SK-N-SH treated with all-trans-retinoic acid at 6 μM for 48 hours (cell line): ENCODE measurements at regions not wholly inside any gene's neighbourhood (a gene's known extent, or its start where the extent isn't known, plus 50 kb on each side); places are given as distances from the start of the nearest gene placed in this dataset.

Experiments
- ARNTL ChIP-seq: fragments of 450-650 bp; formaldehyde crosslinking; IDR thresholded peaks from 2 replicates; pipeline ENCODE4 v1.5.0; 2020; ENCODE audit warnings: low read depth, mild to moderate bottlenecking, moderate library complexity, borderline replicate concordance
- CSDC2 ChIP-seq: fragments of 250-450 bp; sonication (Bioruptor Pico); IDR thresholded peaks from 2 replicates; pipeline ENCODE4 v1.5.0; 2020; ENCODE audit warnings: mild to moderate bottlenecking, moderate library complexity
- GLIS3 ChIP-seq: fragments of 250-450 bp; sonication (Bioruptor Pico); IDR thresholded peaks from 2 replicates; pipeline ENCODE4 v1.5.0; 2020; ENCODE audit warnings: mild to moderate bottlenecking, moderate library complexity
- ISL1 ChIP-seq: fragments of 250-450 bp; sonication (Bioruptor Pico); IDR thresholded peaks from 2 replicates; pipeline ENCODE4 v2.1.2; 2022; ENCODE audit warnings: mild to moderate bottlenecking, moderate library complexity
- OSR1 ChIP-seq: fragments of 250-450 bp; sonication (Bioruptor Pico); IDR thresholded peaks from 2 replicates; pipeline ENCODE4 v1.8.0; 2022; ENCODE audit warnings: moderate library complexity, mild to moderate bottlenecking, inconsistent platforms
- PATZ1 ChIP-seq: fragments of 250-450 bp; sonication (Bioruptor Pico); IDR thresholded peaks from 2 replicates; pipeline ENCODE4 v1.8.0; 2020; ENCODE audit warnings: mild to moderate bottlenecking, moderate library complexity, borderline replicate concordance
- RARB ChIP-seq: fragments of 250-450 bp; sonication (Bioruptor Pico); IDR thresholded peaks from 2 replicates; pipeline ENCODE4 v1.8.0; 2021; ENCODE audit warnings: mild to moderate bottlenecking, moderate library complexity
- SNAI2 ChIP-seq: fragments of 250-450 bp; sonication (Bioruptor Pico); IDR thresholded peaks from 2 replicates; pipeline ENCODE4 v1.5.0; 2020; ENCODE audit warnings: mild to moderate bottlenecking, moderate library complexity

DNA sequence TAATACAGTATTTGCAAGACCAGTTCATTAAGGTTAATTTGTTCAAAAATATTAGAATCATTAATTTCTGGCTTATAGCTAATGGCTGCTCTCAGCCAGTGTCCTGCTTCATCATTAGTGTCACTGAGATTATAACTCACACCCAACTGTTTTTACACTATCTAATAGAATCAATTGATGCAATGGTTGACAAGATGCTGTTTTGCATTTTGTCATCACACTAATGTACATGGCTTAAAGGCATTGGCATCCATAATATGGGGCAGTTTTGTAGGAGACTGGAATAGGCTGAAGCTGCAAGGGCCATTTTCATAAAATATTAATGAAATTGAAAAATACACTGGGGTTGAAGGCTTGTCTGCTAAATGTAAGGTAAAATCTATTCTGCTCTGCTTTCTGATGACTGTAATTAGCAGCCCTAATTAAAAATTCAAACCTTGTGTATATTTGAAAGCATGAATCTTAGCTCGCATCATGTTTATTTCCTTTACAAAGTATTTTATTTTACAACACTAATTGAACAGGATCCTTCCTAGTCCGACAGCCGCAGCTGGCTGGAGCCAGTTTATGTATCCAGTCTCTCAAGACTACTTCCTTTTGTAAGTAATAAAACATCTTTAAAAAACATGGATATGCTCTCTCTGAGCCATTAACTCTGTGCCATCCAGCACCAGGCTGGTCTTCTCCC lies 296.7 kb downstream of the POU4F1 start:
- no peak for TF ChIP-seq ARNTL (CRISPR knock-in tag)
- no peak for TF ChIP-seq ISL1 (CRISPR knock-in tag)
- TF ChIP-seq GLIS3 (CRISPR knock-in tag), result no peak
- TF ChIP-seq RARB (CRISPR knock-in tag), result no peak
- no peak for TF ChIP-seq CSDC2
- TF ChIP-seq PATZ1 (CRISPR knock-in tag), result no peak
- no peak for TF ChIP-seq SNAI2 (CRISPR knock-in tag)
- no peak for TF ChIP-seq OSR1
